ENCODE measurements at regions not wholly inside any gene's neighbourhood (a gene's known extent, or its start where the extent isn't known, plus 50 kb on each side); places are given as distances from the start of the nearest gene placed in this dataset.

- TF ChIP-seq CTCF (IDR thresholded peaks at IDR 0.05; ENCODE audit: borderline replicate concordance, extremely low read depth, insufficient read depth), result no peak
- Histone ChIP-seq H3K9me3 (ENCODE audit: control insufficient read depth in 2 of 3, insufficient read depth in 1 of 3, low read length in 3 of 3) (no peaks in the 10 kb centered on the region), H3K9ac (ENCODE audit: low read length in 3 of 3) (no peak overlapping the region), H3K4me1 (ENCODE audit: control insufficient read depth in 2 of 3, insufficient read depth in 2 of 3, low read depth in 1 of 3, low read length in 3 of 3) (peaks cover 0 to 19% (median 0%) of the 10 kb centered on the region in 3 donors), H3K36me3 (ENCODE audit: control insufficient read depth in 2 of 3, insufficient read depth in 3 of 3, low read length in 3 of 3) (peaks cover 0 to 2% (median 2%) of the 10 kb centered on the region in 3 donors), H3K27me3 (ENCODE audit: control insufficient read depth, insufficient read depth, low read length) (no peaks in the 10 kb centered on the region), H3K27ac (ENCODE audit: low read depth in 2 of 2, low read length in 2 of 2) (no peak overlapping the region), H3K4me3 (ENCODE audit: low read length in 3 of 3) (no peak overlapping the region)
- intact Hi-C loops (cut with DNase I), result no loop called here
- FAIRE-seq (no peak), DNase-seq (no peak)
Measured at GRCh38 chr11:134480136-134480712, 68.2 kb upstream of the B3GAT1 start.

- no peak for TF ChIP-seq CTCF (IDR thresholded peaks at IDR 0.05; ENCODE audit: borderline replicate concordance, extremely low read depth, insufficient read depth)
- H3K9me3 ChIP-seq (ENCODE audit: control insufficient read depth in 2 of 3, insufficient read depth in 1 of 3, low read length in 3 of 3), result no peaks in the 10 kb centered on the region
- intact Hi-C loops (cut with DNase I), result no loop called here
- FAIRE-seq (no peak), DNase-seq (no peak)
- H3K4me1 ChIP-seq (ENCODE audit: control insufficient read depth in 2 of 3, insufficient read depth in 2 of 3, low read depth in 1 of 3, low read length in 3 of 3), result peaks cover 0 to 19% (median 0%) of the 10 kb centered on the region in 3 donors
- peaks cover 0 to 2% (median 0%) of the 10 kb centered on the region in 3 donors for H3K36me3 ChIP-seq (ENCODE audit: control insufficient read depth in 2 of 3, insufficient read depth in 3 of 3, low read length in 3 of 3)
- H3K9ac ChIP-seq (ENCODE audit: low read length in 3 of 3), result no peak overlapping the region
- H3K27me3 ChIP-seq (ENCODE audit: control insufficient read depth, insufficient read depth, low read length), result no peaks in the 10 kb centered on the region
- H3K4me3 ChIP-seq (ENCODE audit: low read length in 3 of 3), result no peak overlapping the region
- no peak overlapping the region for H3K27ac ChIP-seq (ENCODE audit: low read depth in 2 of 2, low read length in 2 of 2)
Measured at GRCh38 chr11:134479206-134480135, 67.4 kb upstream of the B3GAT1 start.

- Histone ChIP-seq H3K9me3 (ENCODE audit: control insufficient read depth in 2 of 3, insufficient read depth in 1 of 3, low read length in 3 of 3) (no peaks in the 10 kb centered on the region), H3K4me3 (ENCODE audit: low read length in 3 of 3) (no peak overlapping the region), H3K36me3 (ENCODE audit: control insufficient read depth in 2 of 3, insufficient read depth in 3 of 3, low read length in 3 of 3) (no peaks in the 10 kb centered on the region), H3K4me1 (ENCODE audit: control insufficient read depth in 2 of 3, insufficient read depth in 2 of 3, low read depth in 1 of 3, low read length in 3 of 3) (peaks cover 0 to 19% (median 0%) of the 10 kb centered on the region in 3 donors), H3K27ac (ENCODE audit: low read depth in 2 of 2, low read length in 2 of 2) (no peak overlapping the region), H3K27me3 (ENCODE audit: control insufficient read depth, insufficient read depth, low read length) (no peaks in the 10 kb centered on the region), H3K9ac (ENCODE audit: low read length in 3 of 3) (no peak overlapping the region)
- FAIRE-seq, result no peak
- no peak for TF ChIP-seq CTCF (IDR thresholded peaks at IDR 0.05; ENCODE audit: borderline replicate concordance, extremely low read depth, insufficient read depth)
- intact Hi-C loops (cut with DNase I), result no loop called here
- DNase-seq, result no peak
Measured at GRCh38 chr11:134478611-134479010, 66.6 kb upstream of the B3GAT1 start.
